H1 (cell line): ENCODE measurements at regions not wholly inside any gene's neighbourhood (a gene's known extent, or its start where the extent isn't known, plus 50 kb on each side); places are given as distances from the start of the nearest gene placed in this dataset.

Experiments used
- CBX5 ChIP-seq: fragments of 300-800, 300-1000 bp; sonication (generic); IDR thresholded peaks from 2 replicates; pipeline ENCODE4 v1.7.1; 2016; ENCODE audit warnings: antibody characterized with exemption, low read length, low read depth
- CEBPB ChIP-seq: IDR thresholded peaks from 2 replicates; pipeline ENCODE4 v1.6.1; 2012; ENCODE audit warnings: low read depth, low read length
- CHD7 ChIP-seq: fragments of 300-600 bp; sonication (generic); IDR thresholded peaks from 2 replicates; pipeline ENCODE4 v1.7.1; 2012; ENCODE audit warnings: low read length, moderate library complexity, mild to moderate bottlenecking, inconsistent platforms; ENCODE audit not compliant: insufficient replicate concordance
- CREB1 ChIP-seq: IDR thresholded peaks from 2 replicates; pipeline ENCODE4 v1.6.1; 2012; ENCODE audit warnings: inconsistent platforms
- HDAC6 ChIP-seq: IDR thresholded peaks from one replicate; pipeline ENCODE4 v1.7.1; 2012; ENCODE audit warnings: low read depth, mild to moderate bottlenecking, inconsistent platforms, low read length, moderate library complexity
- POU5F1 ChIP-seq: IDR thresholded peaks from 2 replicates; pipeline ENCODE4 v1.6.1; 2011; ENCODE audit warnings: low read depth, mild to moderate bottlenecking, low read length, moderate library complexity
- RAD21 ChIP-seq, 2 experiments: IDR thresholded peaks in 1 of 2; conservative IDR thresholded peaks in 1 of 2; 2 replicates each; pipeline ENCODE4 v1.6.1; 2011; ENCODE audit warnings: low read depth in 2 of 2, low read length in 2 of 2, improper control_type of control experiment in 1 of 2, inconsistent platforms in 1 of 2, mild to moderate bottlenecking in 1 of 2, moderate library complexity in 1 of 2
- RFX5 ChIP-seq: IDR thresholded peaks from 2 replicates; pipeline ENCODE4 v1.6.1; 2011; ENCODE audit warnings: low read depth, low read length, improper control_type of control experiment, borderline replicate concordance
- SP2 ChIP-seq: IDR thresholded peaks from 2 replicates; pipeline ENCODE4 v1.6.1; 2012; ENCODE audit warnings: mild to moderate bottlenecking, low read length, inconsistent platforms
- SRF ChIP-seq: IDR thresholded peaks from 2 replicates; pipeline ENCODE4 v1.6.1; 2011; ENCODE audit warnings: mild to moderate bottlenecking, low read depth, low read length, moderate library complexity
- TAF7 ChIP-seq: optimal IDR thresholded peaks from 2 replicates; pipeline ENCODE3; 2011; ENCODE audit warnings: low read depth, mild to moderate bottlenecking, inconsistent platforms, low read length, moderate library complexity, borderline replicate concordance
- YY1 ChIP-seq: IDR thresholded peaks from 2 replicates; pipeline ENCODE4 v1.6.1; 2011; ENCODE audit warnings: low read depth, mild to moderate bottlenecking, low read length

GRCh38 chr12:22826026-22826425 is 201.1 kb downstream of the ETNK1 start (continued):
- TF ChIP-seq CHD7: no peak
- TF ChIP-seq POU5F1: no peak
- no peak for TF ChIP-seq YY1
- TF ChIP-seq RAD21 (IDR thresholded peaks at IDR 0.05 in 1 of 2, conservative IDR thresholded peaks at IDR 0.05 in 1 of 2; ENCODE audit: low read depth in 2 of 2, low read length in 2 of 2): no peak
- no peak for TF ChIP-seq CREB1
- TF ChIP-seq CBX5: no peak
- TF ChIP-seq CEBPB: no peak
- no peak for TF ChIP-seq SP2
- no peak for TF ChIP-seq HDAC6
- no peak for TF ChIP-seq TAF7
- TF ChIP-seq RFX5: no peak
- no peak for TF ChIP-seq SRF
- TF ChIP-seq, all 59 proteins: peak for 0
